ENCODE measurements at regions not wholly inside any gene's neighbourhood (a gene's known extent, or its start where the extent isn't known, plus 50 kb on each side); places are given as distances from the start of the nearest gene placed in this dataset.

- no peak overlapping the region for H3K27ac Mint-ChIP-seq
- Histone ChIP-seq H3K4me2 (replicated peaks; ENCODE audit: low read depth, low read length, poor library complexity, severe bottlenecking) (no peak overlapping the region), H3K9ac (ENCODE audit: low read length) (no peak overlapping the region), H2AFZ (ENCODE audit: insufficient read depth, low read depth, low read length, poor library complexity, severe bottlenecking) (no peak overlapping the region), H3K36me3 (replicated peaks in 1 of 2; ENCODE audit: control extremely low read depth in 1 of 2, control insufficient read depth in 1 of 2, extremely low read depth in 1 of 2, insufficient read depth in 2 of 2, low read length in 1 of 2) (no peaks in the 10 kb centered on the region), H3K4me3 (ENCODE audit: control extremely low read depth in 1 of 5, extremely low read depth in 1 of 5, insufficient read depth in 1 of 5, low read depth in 2 of 5, low read length in 4 of 5) (no peak overlapping the region), H3K79me2 (ENCODE audit: control insufficient read depth, insufficient read depth, low read length) (no peaks in the 10 kb centered on the region), H4K20me1 (ENCODE audit: control insufficient read depth, insufficient read depth, low read length, poor library complexity, severe bottlenecking) (no peaks in the 10 kb centered on the region), H3K27ac (ENCODE audit: low read length in 2 of 2) (no peak overlapping the region), H3K4me1 (ENCODE audit: control insufficient read depth in 2 of 2, insufficient read depth in 2 of 2, low read length in 2 of 2) (no peaks in the 10 kb centered on the region), H3K27me3 (replicated peaks in 1 of 4; ENCODE audit: control extremely low read depth in 1 of 4, control insufficient read depth in 3 of 4, insufficient read depth in 4 of 4, low read length in 3 of 4) (no peaks in the 10 kb centered on the region), H3K9me3 (ENCODE audit: control extremely low read depth in 1 of 3, control insufficient read depth in 2 of 3, insufficient read depth in 1 of 3, low read length in 2 of 3) (no peaks in the 10 kb centered on the region)
- peaks cover 2% of the 10 kb centered on the region for H3K9me3 Mint-ChIP-seq (ENCODE audit: insufficient read depth)
- H3K4me1 Mint-ChIP-seq: no peaks in the 10 kb centered on the region
- intact Hi-C loops (cut with micrococcal nuclease): no loop called here
- H3K4me3 Mint-ChIP-seq: no peak overlapping the region
- ATAC-seq (ENCODE audit: low read depth) (no peak), DNase-seq (no peak)
- ChIA-PET CTCF (no interaction called here), POLR2A (no interaction called here)
- no peak for TF ChIP-seq CTCF (IDR thresholded peaks at IDR 0.05)
- no peak for TF ChIP-seq EZH2 (IDR thresholded peaks at IDR 0.05; ENCODE audit: borderline replicate concordance, insufficient read depth, low read depth, low read length, poor library complexity, severe bottlenecking)
- no peaks in the 10 kb centered on the region for H3K27me3 Mint-ChIP-seq
These were observed 336.8 kb downstream of the KCNJ3 start for GRCh38 chr2:155035308-155035707.

- no peak overlapping the region for H3K4me2 ChIP-seq (replicated peaks; ENCODE audit: low read depth, low read length, poor library complexity, severe bottlenecking)
These were observed 335.2 kb downstream of the KCNJ3 start for GRCh38 chr2:155033652-155034051.

More at GRCh38 chr2:155033652-155034051, 335.2 kb downstream of the KCNJ3 start:
- intact Hi-C loops (cut with micrococcal nuclease): no loop called here
- Histone ChIP-seq H4K20me1 (ENCODE audit: control insufficient read depth, insufficient read depth, low read length, poor library complexity, severe bottlenecking) (no peaks in the 10 kb centered on the region), H2AFZ (ENCODE audit: insufficient read depth, low read depth, low read length, poor library complexity, severe bottlenecking) (no peak overlapping the region), H3K4me3 (ENCODE audit: control extremely low read depth in 1 of 5, extremely low read depth in 1 of 5, insufficient read depth in 1 of 5, low read depth in 2 of 5, low read length in 4 of 5) (no peak overlapping the region), H3K9ac (ENCODE audit: low read length) (no peak overlapping the region), H3K9me3 (ENCODE audit: control extremely low read depth in 1 of 3, control insufficient read depth in 2 of 3, insufficient read depth in 1 of 3, low read length in 2 of 3) (no peaks in the 10 kb centered on the region), H3K4me1 (ENCODE audit: control insufficient read depth in 2 of 2, insufficient read depth in 2 of 2, low read length in 2 of 2) (no peaks in the 10 kb centered on the region), H3K36me3 (replicated peaks in 1 of 2; ENCODE audit: control extremely low read depth in 1 of 2, control insufficient read depth in 1 of 2, extremely low read depth in 1 of 2, insufficient read depth in 2 of 2, low read length in 1 of 2) (no peaks in the 10 kb centered on the region), H3K79me2 (ENCODE audit: control insufficient read depth, insufficient read depth, low read length) (no peaks in the 10 kb centered on the region), H3K27ac (ENCODE audit: low read length in 2 of 2) (no peak overlapping the region), H3K27me3 (replicated peaks in 1 of 4; ENCODE audit: control extremely low read depth in 1 of 4, control insufficient read depth in 3 of 4, insufficient read depth in 4 of 4, low read length in 3 of 4) (no peaks in the 10 kb centered on the region)
- DNase-seq (no peak), ATAC-seq (ENCODE audit: low read depth) (no peak)
- TF ChIP-seq EZH2 (IDR thresholded peaks at IDR 0.05; ENCODE audit: borderline replicate concordance, insufficient read depth, low read depth, low read length, poor library complexity, severe bottlenecking) (no peak), CTCF (IDR thresholded peaks at IDR 0.05) (no peak)
- peaks cover 2% of the 10 kb centered on the region for H3K9me3 Mint-ChIP-seq (ENCODE audit: insufficient read depth)
- ChIA-PET CTCF (no interaction called here), POLR2A (no interaction called here)
- no peaks in the 10 kb centered on the region for H3K4me1 Mint-ChIP-seq
- no peak overlapping the region for H3K4me3 Mint-ChIP-seq
- H3K27me3 Mint-ChIP-seq: no peaks in the 10 kb centered on the region
- no peak overlapping the region for H3K27ac Mint-ChIP-seq

Data from B cell (primary cell).